GM12875 (cell line): ENCODE measurements at regions not wholly inside any gene's neighbourhood (a gene's known extent, or its start where the extent isn't known, plus 50 kb on each side); places are given as distances from the start of the nearest gene placed in this dataset.

ENCODE experiments used
- H3K4me3 ChIP-seq: one replicate; pipeline ENCODE4 v1.5.1; 2011; ENCODE audit warnings: low read depth, low read length, control low read depth
- CTCF ChIP-seq: IDR thresholded peaks from 2 replicates; pipeline ENCODE4 v1.5.1; 2011; ENCODE audit warnings: low read depth, mild to moderate bottlenecking, control low read depth, inconsistent platforms, low read length, moderate library complexity, borderline replicate concordance; ENCODE audit not compliant: insufficient read depth

GRCh38 chr2:14816069-14817060, 183.8 kb downstream of the LRATD1 start:
- TF ChIP-seq CTCF: no peak
- no peak overlapping the region for H3K4me3 ChIP-seq

DNA sequence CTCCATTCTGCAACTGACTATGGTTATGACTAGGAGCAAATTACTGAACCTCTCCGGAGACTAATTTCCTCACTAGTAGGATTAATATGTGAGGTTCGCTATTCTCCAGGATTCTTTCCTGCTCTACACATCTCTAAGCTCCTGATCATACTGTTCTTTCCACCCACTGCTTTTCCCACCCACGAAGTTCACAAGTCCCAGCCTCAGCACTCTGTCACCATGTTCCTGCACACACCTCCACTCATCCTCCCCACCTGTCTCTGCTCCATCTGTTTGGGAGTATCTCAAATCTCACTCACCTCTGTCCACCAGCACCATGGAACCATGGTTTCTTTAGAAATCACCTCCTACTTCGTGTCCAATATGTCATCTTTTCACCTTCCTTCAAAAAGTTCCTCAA, 185.3 kb downstream of the LRATD1 start:
- H3K4me3 ChIP-seq: no peak overlapping the region
- TF ChIP-seq CTCF: no peak

- no peak for TF ChIP-seq CTCF
- no peak overlapping the region for H3K4me3 ChIP-seq
These were observed 194.0 kb downstream of the LRATD1 start for GRCh38 chr2:14826518-14826917.

DNA sequence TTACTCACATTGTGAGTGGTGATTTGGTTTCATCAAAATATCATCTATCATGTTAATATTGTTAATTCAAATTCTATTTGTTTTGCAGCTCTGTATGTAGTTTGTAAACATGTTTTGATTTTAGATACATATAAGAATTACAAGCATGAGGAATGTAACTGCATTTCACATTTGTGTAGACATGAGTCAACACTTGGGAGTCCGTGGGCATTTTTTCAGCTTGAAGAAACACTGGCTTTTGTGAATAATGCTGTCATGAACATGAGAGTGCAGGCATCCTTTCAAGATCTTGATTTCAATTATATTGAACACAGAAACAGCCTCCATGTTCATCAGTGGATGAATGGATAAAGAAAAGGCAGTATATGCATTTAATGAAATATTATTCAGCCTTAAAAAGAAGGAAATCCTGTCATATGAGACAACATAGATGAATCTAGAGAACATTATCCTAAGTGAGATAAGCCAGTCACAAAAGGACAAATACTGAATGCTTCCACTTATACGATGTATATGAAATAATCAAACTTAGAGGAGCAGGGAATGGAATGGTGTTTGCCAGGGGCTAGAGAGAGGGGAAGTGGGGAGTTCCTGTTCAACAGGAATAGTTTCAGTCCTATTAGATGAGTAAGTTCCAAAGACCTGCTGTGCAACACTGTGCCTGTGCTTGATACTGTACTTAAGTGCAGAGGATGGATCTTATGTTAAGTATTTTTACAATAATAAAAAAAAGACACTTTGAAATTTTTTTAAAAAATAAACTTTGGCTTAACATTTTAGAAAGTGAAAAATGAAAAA, 194.9 kb downstream of the LRATD1 start:
- TF ChIP-seq CTCF: no peak

DNA sequence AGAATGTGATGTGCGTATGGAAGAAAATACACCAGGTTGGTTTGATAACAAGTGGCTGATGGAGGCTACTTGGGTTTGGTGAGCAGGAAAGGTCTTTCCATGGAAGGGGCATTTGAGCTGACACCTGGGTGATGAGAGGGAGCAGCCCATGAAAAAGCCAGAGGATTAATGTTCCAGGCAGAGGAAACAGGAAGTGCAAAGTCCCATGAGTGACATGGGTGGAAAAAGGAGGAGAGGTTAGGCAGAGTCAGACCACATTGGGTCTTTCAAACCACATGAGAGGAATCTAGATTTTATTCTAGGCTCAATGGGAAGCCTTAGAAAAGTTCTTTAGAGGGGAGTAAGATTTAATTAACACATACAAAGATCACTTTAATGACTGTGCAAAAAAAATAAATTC, 195.7 kb downstream of the LRATD1 start:
- no peak for TF ChIP-seq CTCF
- no peak overlapping the region for H3K4me3 ChIP-seq

More for the DNA sequence above, 194.9 kb downstream of the LRATD1 start:
- no peak overlapping the region for H3K4me3 ChIP-seq

DNA sequence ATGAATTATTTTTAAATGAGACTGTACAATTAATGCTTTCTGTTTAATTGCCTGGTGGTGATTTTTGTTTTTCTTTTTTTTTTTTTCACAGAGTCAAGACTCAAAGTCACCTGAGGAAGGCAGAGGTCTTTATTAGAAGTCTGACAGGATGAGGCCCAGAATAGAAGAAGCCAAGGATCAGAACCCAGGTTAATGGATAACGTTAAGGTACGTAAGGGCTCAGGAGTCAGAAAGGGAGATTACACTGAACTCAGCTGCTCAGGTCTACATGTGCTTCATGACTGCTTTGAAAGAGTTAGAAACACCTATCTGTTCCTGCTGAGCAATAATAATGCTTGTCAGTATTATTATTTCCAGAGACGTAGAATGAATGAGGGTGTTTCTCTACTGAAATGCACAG, 196.5 kb downstream of the LRATD1 start:
- H3K4me3 ChIP-seq: no peak overlapping the region
- no peak for TF ChIP-seq CTCF
